ENCODE measurements at regions not wholly inside any gene's neighbourhood (a gene's known extent, or its start where the extent isn't known, plus 50 kb on each side); places are given as distances from the start of the nearest gene placed in this dataset.

DNA sequence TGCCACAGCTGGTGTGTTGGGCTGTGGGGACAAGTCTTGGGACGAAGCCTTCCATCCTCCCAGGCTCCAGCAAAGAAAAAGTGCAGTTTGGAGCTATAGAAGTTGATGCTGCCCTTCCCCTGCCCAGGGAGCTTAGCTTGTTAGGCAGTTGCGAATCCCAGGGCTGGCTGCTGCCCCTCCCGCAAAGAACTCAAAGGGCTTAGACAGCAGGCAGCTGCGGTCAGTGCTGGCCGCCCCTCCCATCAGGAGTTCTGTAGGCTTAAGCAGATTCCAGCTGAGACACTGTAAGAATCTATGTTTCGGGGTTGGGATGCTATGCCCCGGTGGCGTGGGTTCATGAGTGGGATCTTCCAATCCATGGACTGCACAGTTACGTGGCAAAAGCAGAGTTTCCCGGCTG, 956.7 kb downstream of the GLUD2 start:
- no peak overlapping the region for H3K4me3 ChIP-seq (ENCODE audit: low read depth, low read length)
- no peak for DNase-seq (ENCODE audit: low read depth)
- TF ChIP-seq MYC (IDR thresholded peaks at IDR 0.05; ENCODE audit: low read depth, low read length) (no peak), POLR2A (IDR thresholded peaks at IDR 0.05; ENCODE audit: extremely low read depth, insufficient read length) (no peak)
- TF ChIP-seq, protein P1, sequence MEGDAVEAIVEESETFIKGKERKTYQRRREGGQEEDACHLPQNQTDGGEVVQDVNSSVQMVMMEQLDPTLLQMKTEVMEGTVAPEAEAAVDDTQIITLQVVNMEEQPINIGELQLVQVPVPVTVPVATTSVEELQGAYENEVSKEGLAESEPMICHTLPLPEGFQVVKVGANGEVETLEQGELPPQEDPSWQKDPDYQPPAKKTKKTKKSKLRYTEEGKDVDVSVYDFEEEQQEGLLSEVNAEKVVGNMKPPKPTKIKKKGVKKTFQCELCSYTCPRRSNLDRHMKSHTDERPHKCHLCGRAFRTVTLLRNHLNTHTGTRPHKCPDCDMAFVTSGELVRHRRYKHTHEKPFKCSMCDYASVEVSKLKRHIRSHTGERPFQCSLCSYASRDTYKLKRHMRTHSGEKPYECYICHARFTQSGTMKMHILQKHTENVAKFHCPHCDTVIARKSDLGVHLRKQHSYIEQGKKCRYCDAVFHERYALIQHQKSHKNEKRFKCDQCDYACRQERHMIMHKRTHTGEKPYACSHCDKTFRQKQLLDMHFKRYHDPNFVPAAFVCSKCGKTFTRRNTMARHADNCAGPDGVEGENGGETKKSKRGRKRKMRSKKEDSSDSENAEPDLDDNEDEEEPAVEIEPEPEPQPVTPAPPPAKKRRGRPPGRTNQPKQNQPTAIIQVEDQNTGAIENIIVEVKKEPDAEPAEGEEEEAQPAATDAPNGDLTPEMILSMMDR (IDR thresholded peaks at IDR 0.05; ENCODE audit: low read depth, low read length): no peak
- TF ChIP-seq, protein P2, sequence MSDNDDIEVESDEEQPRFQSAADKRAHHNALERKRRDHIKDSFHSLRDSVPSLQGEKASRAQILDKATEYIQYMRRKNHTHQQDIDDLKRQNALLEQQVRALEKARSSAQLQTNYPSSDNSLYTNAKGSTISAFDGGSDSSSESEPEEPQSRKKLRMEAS (IDR thresholded peaks at IDR 0.05; ENCODE audit: low read depth, low read length): no peak

- TF ChIP-seq, protein P2 (IDR thresholded peaks at IDR 0.05; ENCODE audit: low read depth, low read length): no peak
- TF ChIP-seq, protein P1 (IDR thresholded peaks at IDR 0.05; ENCODE audit: low read depth, low read length): no peak
- no peak for TF ChIP-seq POLR2A (IDR thresholded peaks at IDR 0.05; ENCODE audit: extremely low read depth, insufficient read length)
- TF ChIP-seq MYC (IDR thresholded peaks at IDR 0.05; ENCODE audit: low read depth, low read length): no peak
- no peak for DNase-seq (ENCODE audit: low read depth)
- H3K4me3 ChIP-seq (ENCODE audit: low read depth, low read length): no peak overlapping the region
Observed at GRCh38 chrX:122026665-122027064, 979.3 kb downstream of the GLUD2 start.

- H3K4me3 ChIP-seq (ENCODE audit: low read depth, low read length): no peak overlapping the region
- peak; percentile 1 for DNase-seq (ENCODE audit: low read depth)
- TF ChIP-seq, protein P2 (IDR thresholded peaks at IDR 0.05; ENCODE audit: low read depth, low read length): no peak
- TF ChIP-seq, protein P1 (IDR thresholded peaks at IDR 0.05; ENCODE audit: low read depth, low read length): no peak
- TF ChIP-seq POLR2A (IDR thresholded peaks at IDR 0.05; ENCODE audit: extremely low read depth, insufficient read length): no peak
- no peak for TF ChIP-seq MYC (IDR thresholded peaks at IDR 0.05; ENCODE audit: low read depth, low read length)
Observed at GRCh38 chrX:122046226-122046625, 998.8 kb downstream of the GLUD2 start.

GRCh38 chrX:122046815-122047214, 999.4 kb downstream of the GLUD2 start:
- no peak for DNase-seq (ENCODE audit: low read depth)
- no peak overlapping the region for H3K4me3 ChIP-seq (ENCODE audit: low read depth, low read length)
- TF ChIP-seq, protein P2 (IDR thresholded peaks at IDR 0.05; ENCODE audit: low read depth, low read length): no peak
- TF ChIP-seq POLR2A (IDR thresholded peaks at IDR 0.05; ENCODE audit: extremely low read depth, insufficient read length) (no peak), MYC (IDR thresholded peaks at IDR 0.05; ENCODE audit: low read depth, low read length) (no peak)
- TF ChIP-seq, protein P1 (IDR thresholded peaks at IDR 0.05; ENCODE audit: low read depth, low read length): no peak

GRCh38 chrX:122047261-122047660, 999.9 kb downstream of the GLUD2 start:
- TF ChIP-seq, protein P1 (IDR thresholded peaks at IDR 0.05; ENCODE audit: low read depth, low read length): no peak
- TF ChIP-seq POLR2A (IDR thresholded peaks at IDR 0.05; ENCODE audit: extremely low read depth, insufficient read length) (no peak), MYC (IDR thresholded peaks at IDR 0.05; ENCODE audit: low read depth, low read length) (no peak)
- TF ChIP-seq, protein P2 (IDR thresholded peaks at IDR 0.05; ENCODE audit: low read depth, low read length): no peak
- H3K4me3 ChIP-seq (ENCODE audit: low read depth, low read length): no peak overlapping the region
- DNase-seq (ENCODE audit: low read depth): no peak

Data from NB4 (cell line).